ENCODE measurements at regions not wholly inside any gene's neighbourhood (a gene's known extent, or its start where the extent isn't known, plus 50 kb on each side); places are given as distances from the start of the nearest gene placed in this dataset.
"Not testable (repeated sequence)": the region's sequence is repeated elsewhere in the genome, so short reads cannot be mapped to it uniquely, and the experiment has no call there.

DNA sequence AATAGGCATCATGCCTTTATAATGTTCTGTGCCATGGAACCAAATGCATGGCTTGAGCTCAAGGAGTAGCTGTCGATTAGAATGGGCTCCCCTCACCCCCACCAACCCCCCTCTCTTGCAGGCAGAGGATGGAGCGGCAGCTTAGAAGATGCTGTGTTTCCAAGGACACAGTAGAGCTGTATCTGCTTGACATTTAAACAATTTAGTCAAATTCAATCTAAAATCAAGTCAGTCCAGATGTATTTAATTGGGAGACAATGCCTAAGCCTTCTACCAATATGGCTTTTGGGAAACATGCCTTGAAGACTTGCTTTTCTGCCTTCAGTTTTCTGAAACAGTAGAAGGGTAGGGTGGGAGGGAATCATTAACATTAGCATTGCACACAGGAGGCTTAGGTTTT, 497.1 kb upstream of the NRP1 start:
- Histone ChIP-seq H3K4me1 (ENCODE audit: insufficient read depth, low read length, severe bottlenecking) (no peaks in the 10 kb centered on the region), H3K79me2 (ENCODE audit: insufficient read depth, low read length) (no peaks in the 10 kb centered on the region), H3K27me3 (ENCODE audit: insufficient read depth, low read length) (no peaks in the 10 kb centered on the region), H3F3A (ENCODE audit: insufficient read depth, low read length) (no peaks in the 10 kb centered on the region), H3K4me3 (ENCODE audit: low read depth, low read length, poor library complexity, severe bottlenecking) (no peak overlapping the region), H3K9me3 (ENCODE audit: low read length) (no peaks in the 10 kb centered on the region), H3K9ac (ENCODE audit: low read length) (no peak overlapping the region), H4K20me1 (ENCODE audit: insufficient read depth, low read length) (no peaks in the 10 kb centered on the region), H3K36me3 (ENCODE audit: insufficient read depth, low read length) (no peaks in the 10 kb centered on the region), H3K9me2 (ENCODE audit: low read depth, low read length) (no peaks in the 10 kb centered on the region), H3K27ac (ENCODE audit: low read depth, low read length, poor library complexity, severe bottlenecking) (no peak overlapping the region), H2AFZ (ENCODE audit: low read length) (no peak overlapping the region), H3K4me2 (ENCODE audit: low read length) (no peak overlapping the region)
- TF ChIP-seq CTCF (IDR thresholded peaks at IDR 0.05; ENCODE audit: low read length) (no peak), EZH2 (IDR thresholded peaks at IDR 0.05; ENCODE audit: borderline replicate concordance, low read length) (no peak)

GRCh38 chr10:33829899-33830298, 495.4 kb upstream of the NRP1 start:
- H3K9ac ChIP-seq (ENCODE audit: low read length); H3K4me3 ChIP-seq (ENCODE audit: low read depth, low read length, poor library complexity, severe bottlenecking); H3K9me2 ChIP-seq (ENCODE audit: low read depth, low read length); H3K36me3 ChIP-seq (ENCODE audit: insufficient read depth, low read length); H3K27ac ChIP-seq (ENCODE audit: low read depth, low read length, poor library complexity, severe bottlenecking); H3F3A ChIP-seq (ENCODE audit: insufficient read depth, low read length); H3K27me3 ChIP-seq (ENCODE audit: insufficient read depth, low read length); H3K4me2 ChIP-seq (ENCODE audit: low read length); H3K79me2 ChIP-seq (ENCODE audit: insufficient read depth, low read length); H3K9me3 ChIP-seq (ENCODE audit: low read length); H3K4me1 ChIP-seq (ENCODE audit: insufficient read depth, low read length, severe bottlenecking); H2AFZ ChIP-seq (ENCODE audit: low read length); H4K20me1 ChIP-seq (ENCODE audit: insufficient read depth, low read length): not testable (repeated sequence)

GRCh38 chr10:33828592-33828991, 494.1 kb upstream of the NRP1 start:
- no peaks in the 10 kb centered on the region for H3K36me3 ChIP-seq (ENCODE audit: insufficient read depth, low read length)
- H3K79me2 ChIP-seq (ENCODE audit: insufficient read depth, low read length), result no peaks in the 10 kb centered on the region
- H3K4me2 ChIP-seq (ENCODE audit: low read length), result no peak overlapping the region
- no peaks in the 10 kb centered on the region for H3K9me3 ChIP-seq (ENCODE audit: low read length)
- no peaks in the 10 kb centered on the region for H4K20me1 ChIP-seq (ENCODE audit: insufficient read depth, low read length)
- H3K27me3 ChIP-seq (ENCODE audit: insufficient read depth, low read length), result no peaks in the 10 kb centered on the region
- H3K27ac ChIP-seq (ENCODE audit: low read depth, low read length, poor library complexity, severe bottlenecking), result no peak overlapping the region
- no peaks in the 10 kb centered on the region for H3F3A ChIP-seq (ENCODE audit: insufficient read depth, low read length)
- H2AFZ ChIP-seq (ENCODE audit: low read length), result no peak overlapping the region
- no peaks in the 10 kb centered on the region for H3K9me2 ChIP-seq (ENCODE audit: low read depth, low read length)
- TF ChIP-seq CTCF (IDR thresholded peaks at IDR 0.05; ENCODE audit: low read length), result no peak
- TF ChIP-seq EZH2 (IDR thresholded peaks at IDR 0.05; ENCODE audit: borderline replicate concordance, low read length), result no peak
- H3K9ac ChIP-seq (ENCODE audit: low read length), result no peak overlapping the region
- no peak overlapping the region for H3K4me3 ChIP-seq (ENCODE audit: low read depth, low read length, poor library complexity, severe bottlenecking)
- H3K4me1 ChIP-seq (ENCODE audit: insufficient read depth, low read length, severe bottlenecking), result no peaks in the 10 kb centered on the region

- no peaks in the 10 kb centered on the region for H3K4me1 ChIP-seq (ENCODE audit: insufficient read depth, low read length, severe bottlenecking)
- no peaks in the 10 kb centered on the region for H3K36me3 ChIP-seq (ENCODE audit: insufficient read depth, low read length)
- no peak for TF ChIP-seq CTCF (IDR thresholded peaks at IDR 0.05; ENCODE audit: low read length)
- no peak for TF ChIP-seq EZH2 (IDR thresholded peaks at IDR 0.05; ENCODE audit: borderline replicate concordance, low read length)
These were observed 491.7 kb upstream of the NRP1 start for GRCh38 chr10:33826186-33826585.

More at GRCh38 chr10:33826186-33826585, 491.7 kb upstream of the NRP1 start:
- Histone ChIP-seq H3K4me3 (ENCODE audit: low read depth, low read length, poor library complexity, severe bottlenecking) (no peak overlapping the region), H3F3A (ENCODE audit: insufficient read depth, low read length) (no peaks in the 10 kb centered on the region), H3K9ac (ENCODE audit: low read length) (no peak overlapping the region), H3K4me2 (ENCODE audit: low read length) (no peak overlapping the region), H3K79me2 (ENCODE audit: insufficient read depth, low read length) (no peaks in the 10 kb centered on the region), H3K9me2 (ENCODE audit: low read depth, low read length) (no peaks in the 10 kb centered on the region), H3K9me3 (ENCODE audit: low read length) (no peaks in the 10 kb centered on the region), H3K27me3 (ENCODE audit: insufficient read depth, low read length) (no peaks in the 10 kb centered on the region), H4K20me1 (ENCODE audit: insufficient read depth, low read length) (no peaks in the 10 kb centered on the region), H2AFZ (ENCODE audit: low read length) (no peak overlapping the region), H3K27ac (ENCODE audit: low read depth, low read length, poor library complexity, severe bottlenecking) (no peak overlapping the region)

All from OCI-LY1 (cell line).